HCT116 (cell line): ENCODE measurements at regions not wholly inside any gene's neighbourhood (a gene's known extent, or its start where the extent isn't known, plus 50 kb on each side); places are given as distances from the start of the nearest gene placed in this dataset.

Source experiments
- ATAC-seq: fragments of 200-7000 bp; cut with Tn5 transposase; 2 replicates; pipeline ENCODE4 v1.9.1; 2020; ENCODE audit warnings: mild to moderate bottlenecking, moderate library complexity
- BruUV-seq: library from RNA; stranded (reverse); fragments of 400-500 nt; replicated peaks from 2 replicates; lab custom pipeline; 2021; lab: Mats Ljungman, UMichigan
- CTCF ChIA-PET: fragments of 300-600 bp; sonication (Branson Sonifier 250); formaldehyde crosslinking; loops from one replicate; lab custom pipeline; 2021; ENCODE audit warnings: antibody characterized with exemption; lab: Charles Lee
- POLR2A ChIA-PET: fragments of 300-600, 350-600 bp; sonication (Branson Sonifier 250); formaldehyde crosslinking; loops from one replicate; lab custom pipeline; 2021; ENCODE audit warnings: antibody characterized with exemption; lab: Charles Lee
- RAD21 ChIA-PET, 2 experiments: fragments of 300-600 bp; sonication (Branson Sonifier 250); formaldehyde crosslinking; loops; one replicate each; lab custom pipeline; 2023; ENCODE audit warnings: low total read pairs in 2 of 2; ENCODE audit not compliant: uncharacterized antibody in 2 of 2, unreplicated experiment in 2 of 2, low non-redundant PET in 1 of 2; lab: Charles Lee
- DNase-seq: peaks from one replicate; pipeline ENCODE4 v3.0.0-alpha.2; 2010; ENCODE audit warnings: low read depth, low spot score
- H2AFZ ChIP-seq: fragments of 200-600 bp; shearing (Covaris generic), sonication (generic); 2 replicates; pipeline ENCODE4 v1.6.1; 2017; ENCODE audit warnings: low read depth, mixed run types, mixed read lengths, antibody characterized with exemption, low read length; ENCODE audit not compliant: poor library complexity, severe bottlenecking
- H3K27ac ChIP-seq: 2 replicates; pipeline ENCODE4 v1.5.1; 2012; ENCODE audit warnings: low read depth, low read length
- H3K27me3 ChIP-seq: fragments of 200-600 bp; sonication (generic); 2 replicates; pipeline ENCODE4 v1.6.1; 2016; ENCODE audit warnings: mixed run types, low read length, mixed read lengths; ENCODE audit not compliant: insufficient read depth
- H3K36me3 ChIP-seq, 2 experiments: fragments of 200-500 bp in 1 of 2; fragments of 200-600 bp in 1 of 2; sonication (Bioruptor generic) in 1 of 2; sonication (generic) in 1 of 2; 2 replicates each; pipeline versions ENCODE4 v1.5.1 to v1.6.1; 2014 to 2016; ENCODE audit warnings: low read length in 2 of 2, inconsistent platforms in 1 of 2, mixed read lengths in 1 of 2, mixed run types in 1 of 2; ENCODE audit not compliant: insufficient read depth in 2 of 2, control insufficient read depth in 1 of 2
- H3K4me1 ChIP-seq, 2 experiments: fragments of 200-600 bp in 1 of 2; sonication (generic) in 1 of 2; 2 replicates each; pipeline versions ENCODE4 v1.5.1 to v1.6.1; 2012 to 2017; ENCODE audit warnings: low read length in 2 of 2, inconsistent platforms in 1 of 2, mild to moderate bottlenecking in 1 of 2, mixed read lengths in 1 of 2, mixed run types in 1 of 2, moderate library complexity in 1 of 2; ENCODE audit not compliant: insufficient read depth in 2 of 2, control insufficient read depth in 1 of 2
- H3K4me2 ChIP-seq: fragments of 200-600 bp; sonication (generic); 2 replicates; pipeline ENCODE4 v1.6.1; 2017; ENCODE audit warnings: mixed run types, low read length, mixed read lengths
- H3K4me3 ChIP-seq, 2 experiments: fragments of 200-600 bp in 1 of 2; sonication (generic) in 1 of 2; replicated peaks in 1 of 2; 2 replicates each; pipeline ENCODE4 v1.5.1; 2011 to 2016; ENCODE audit warnings: low read length in 2 of 2, control low read depth in 1 of 2, low read depth in 1 of 2, mild to moderate bottlenecking in 1 of 2, mixed read lengths in 1 of 2, mixed run types in 1 of 2
- H3K79me2 ChIP-seq: fragments of 200-600 bp; sonication (generic); 2 replicates; pipeline ENCODE4 v1.6.1; 2017; ENCODE audit warnings: mild to moderate bottlenecking, mixed run types, low read length, moderate library complexity, mixed read lengths; ENCODE audit not compliant: insufficient read depth
- H3K9ac ChIP-seq: fragments of 200-600 bp; sonication (generic); 2 replicates; pipeline ENCODE4 v1.6.1; 2016; ENCODE audit warnings: low read length, mixed read lengths
- H3K9me2 ChIP-seq: fragments of 200-600 bp; sonication (generic), shearing (Covaris generic); 2 replicates; pipeline ENCODE4 v1.6.1; 2017; ENCODE audit warnings: mixed run types, mild to moderate bottlenecking, moderate library complexity; ENCODE audit not compliant: insufficient read depth
- H3K9me3 ChIP-seq, 2 experiments: fragments of 200-500 bp in 1 of 2; fragments of 200-600 bp in 1 of 2; sonication (Bioruptor generic) in 1 of 2; sonication (generic) in 1 of 2; 2 replicates each; pipeline ENCODE4 v1.6.1; 2014 to 2017; ENCODE audit warnings: low read length in 2 of 2, mixed read lengths in 2 of 2, inconsistent platforms in 1 of 2, low read depth in 1 of 2, mild to moderate bottlenecking in 1 of 2, mixed run types in 1 of 2, moderate library complexity in 1 of 2; ENCODE audit not compliant: control insufficient read depth in 1 of 2, insufficient read depth in 1 of 2
- H4K20me1 ChIP-seq: fragments of 200-600 bp; sonication (generic), shearing (Covaris generic); 2 replicates; pipeline ENCODE4 v1.6.1; 2017; ENCODE audit warnings: mixed run types, mild to moderate bottlenecking, moderate library complexity; ENCODE audit not compliant: insufficient read depth
- CBX3 ChIP-seq: IDR thresholded peaks from 2 replicates; pipeline ENCODE4 v1.6.1; 2012; ENCODE audit warnings: low read depth
- CTCF ChIP-seq, 3 experiments: fragments of 200-600 bp in 1 of 3; sonication (generic) in 1 of 3; IDR thresholded peaks in 2 of 3; conservative IDR thresholded peaks in 1 of 3; 2 replicates each; pipeline ENCODE4 v1.5.1; 2012 to 2017; ENCODE audit warnings: low read depth in 2 of 3, low read length in 2 of 3, antibody characterized with exemption in 1 of 3, borderline replicate concordance in 1 of 3, control low read depth in 1 of 3, mild to moderate bottlenecking in 1 of 3, mixed read lengths in 1 of 3, mixed run types in 1 of 3, moderate library complexity in 1 of 3; ENCODE audit not compliant: insufficient read depth in 1 of 3
- EGR1 ChIP-seq: IDR thresholded peaks from 2 replicates; pipeline ENCODE4 v1.6.1; 2012; ENCODE audit warnings: low read depth
- JUND ChIP-seq: IDR thresholded peaks from 2 replicates; pipeline ENCODE4 v1.6.1; 2012
- POLR2AphosphoS5 ChIP-seq: IDR thresholded peaks from 2 replicates; pipeline ENCODE4 v1.6.1; 2011; ENCODE audit warnings: mild to moderate bottlenecking, low read depth, low read length, moderate library complexity
- RAD21 ChIP-seq: IDR thresholded peaks from 2 replicates; pipeline ENCODE4 v1.6.1; 2012; ENCODE audit warnings: low read depth, mild to moderate bottlenecking
- REST ChIP-seq: IDR thresholded peaks from 2 replicates; pipeline ENCODE4 v1.6.1; 2012; ENCODE audit warnings: low read depth
- SIN3A ChIP-seq: IDR thresholded peaks from 2 replicates; pipeline ENCODE4 v1.6.1; 2012; ENCODE audit warnings: low read depth
- SP1 ChIP-seq: IDR thresholded peaks from 2 replicates; pipeline ENCODE4 v1.6.1; 2012; ENCODE audit warnings: low read depth
- SRF ChIP-seq: IDR thresholded peaks from 2 replicates; pipeline ENCODE4 v1.6.1; 2012; ENCODE audit warnings: low read depth
- YY1 ChIP-seq: IDR thresholded peaks from 2 replicates; pipeline ENCODE4 v1.6.1; 2011; ENCODE audit warnings: low read length, low read depth, moderate library complexity, mild to moderate bottlenecking; ENCODE audit not compliant: insufficient replicate concordance; ENCODE audit errors: extremely low read depth
- ZBTB33 ChIP-seq: IDR thresholded peaks from 2 replicates; pipeline ENCODE4 v1.6.1; 2011; ENCODE audit warnings: mild to moderate bottlenecking, low read length, moderate library complexity; ENCODE audit not compliant: insufficient replicate concordance; ENCODE audit errors: extremely low read depth
- ZFX ChIP-seq: fragments of 450-650 bp; IDR thresholded peaks from 2 replicates; pipeline ENCODE4 v1.6.1; 2017
- intact Hi-C: fragments of 100-400 bp; cut with micrococcal nuclease; formaldehyde crosslinking; loops from 2 replicates; pipeline ENCODE4 v1.10.0; 2022

GRCh38 chr3:186456731-186457191, 87.4 kb downstream of the CRYGS start:
- Histone ChIP-seq H4K20me1 (no peaks in the 10 kb centered on the region), H3K79me2 (no peaks in the 10 kb centered on the region), H3K36me3 (no peaks in the 10 kb centered on the region), H3K9me3 (no peaks in the 10 kb centered on the region), H3K27ac (no peak overlapping the region), H3K27me3 (peaks cover 36% of the 10 kb centered on the region; the same call in 1 of the 2 replicates), H3K4me3 (no peak overlapping the region), H2AFZ (no peak overlapping the region), H3K4me1 (peaks cover 2 to 12% of the 10 kb centered on the region in 2 experiments; a peak in 3 of 4 replicates), H3K4me2 (no peak overlapping the region), H3K9ac (no peak overlapping the region), H3K9me2 (no peaks in the 10 kb centered on the region)
- no TSS peak for BruUV-seq
- intact Hi-C loops: no loop called here
- POLR2A ChIA-PET: no interaction called here
- DNase-seq (no peak), ATAC-seq (no peak)
- RAD21 ChIA-PET: no interaction called here
- TF ChIP-seq REST (no peak), EGR1 (no peak), JUND (no peak), RAD21 (no peak), SIN3A (no peak), ZBTB33 (no peak), YY1 (no peak), SP1 (no peak), SRF (no peak), CBX3 (no peak), POLR2AphosphoS5 (no peak), CTCF (IDR thresholded peaks at IDR 0.05 in 2 of 3, conservative IDR thresholded peaks at IDR 0.05 in 1 of 3; ENCODE audit: borderline replicate concordance in 1 of 3, insufficient read depth in 1 of 3, low read depth in 2 of 3, low read length in 2 of 3) (no peak), ZFX (no peak)
- CTCF ChIA-PET: no interaction called here
